ENCODE measurements at regions not wholly inside any gene's neighbourhood (a gene's known extent, or its start where the extent isn't known, plus 50 kb on each side); places are given as distances from the start of the nearest gene placed in this dataset.

- Histone ChIP-seq H3K36me3 (replicated peaks in 1 of 2; ENCODE audit: insufficient read depth in 1 of 2, low read depth in 2 of 2) (no peaks in the 10 kb centered on the region), H3K9me3 (no peaks in the 10 kb centered on the region)
- WGBS, 2 donors, result 25 to 50% methylated on average over 1 of the region's 1 CpG
Observed at GRCh38 chr2:129847043-129847442, 132.4 kb upstream of the RAB6C start.

DNA sequence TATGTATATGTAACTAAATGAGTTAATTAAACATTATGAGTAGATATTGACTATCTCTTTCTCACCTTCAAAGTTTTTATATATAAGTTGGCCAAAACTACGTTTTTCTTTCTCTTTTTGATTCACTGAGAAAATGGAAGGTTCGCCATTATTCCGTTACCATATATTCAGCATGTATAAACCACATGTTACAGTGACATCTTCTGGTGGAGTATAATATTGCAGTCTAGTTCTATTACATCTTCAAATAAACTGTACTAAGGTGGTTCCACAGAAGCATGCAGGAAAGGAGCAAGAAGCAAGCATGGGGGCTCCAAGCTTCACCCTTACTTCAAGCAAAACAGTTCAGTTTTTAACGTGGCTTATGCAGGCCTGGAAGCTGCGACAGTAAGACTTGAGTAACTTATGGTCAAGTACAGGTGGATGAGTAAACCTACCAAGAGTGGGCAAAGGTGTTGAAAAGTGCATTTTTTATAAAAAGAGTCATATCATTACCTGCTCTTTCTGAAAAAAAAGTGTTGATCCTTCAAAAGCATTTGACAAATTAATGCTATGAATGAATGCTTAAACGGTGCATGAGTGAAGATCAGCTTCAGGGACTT is 129.8 kb upstream of the RAB6C start:
- Histone ChIP-seq H3K4me1 (no peaks in the 10 kb centered on the region), H3K36me3 (replicated peaks in 1 of 2; ENCODE audit: insufficient read depth in 1 of 2, low read depth in 2 of 2) (no peaks in the 10 kb centered on the region), H3K4me3 (no peak overlapping the region), H3K9me3 (no peaks in the 10 kb centered on the region), H3K27ac (no peak overlapping the region), H3K27me3 (no peaks in the 10 kb centered on the region)
- ATAC-seq (peak; percentile 79), DNase-seq (no peak)
- peak; percentile 43 to 81 (median 73) for TF ChIP-seq CTCF (IDR thresholded peaks at IDR 0.05)
- TF ChIP-seq POLR2A (IDR thresholded peaks at IDR 0.05), result no peak
- intact Hi-C loops (cut with DNase I), result no loop called here
- WGBS, 2 donors, result 15 to 17% methylated on average over 6 of the region's 6 CpGs

More at GRCh38 chr2:129847043-129847442, 132.4 kb upstream of the RAB6C start:
- intact Hi-C loops (cut with DNase I), result no loop called here
- no peak for DNase-seq
- ATAC-seq, result no peak
- Histone ChIP-seq H3K27me3 (no peaks in the 10 kb centered on the region), H3K27ac (no peak overlapping the region), H3K4me3 (no peak overlapping the region), H3K4me1 (no peaks in the 10 kb centered on the region)
- TF ChIP-seq POLR2A (IDR thresholded peaks at IDR 0.05), result no peak
- TF ChIP-seq CTCF (IDR thresholded peaks at IDR 0.05), result no peak

GRCh38 chr2:129857200-129857599 is 122.3 kb upstream of the RAB6C start:
- intact Hi-C loops (cut with DNase I), result no loop called here
- ATAC-seq (peak; percentile 65), DNase-seq (peak in 3 of 4 donors; percentile 32 to 65 (median 54))
- H3K9me3 ChIP-seq, result no peaks in the 10 kb centered on the region
- TF ChIP-seq POLR2A (IDR thresholded peaks at IDR 0.05), result no peak
- WGBS, 2 donors, result 11 to 25% methylated on average over 4 of the region's 4 CpGs
- H3K27ac ChIP-seq, result no peak overlapping the region
- no peaks in the 10 kb centered on the region for H3K27me3 ChIP-seq
- H3K4me1 ChIP-seq, result peaks cover 10% of the 10 kb centered on the region
- no peaks in the 10 kb centered on the region for H3K36me3 ChIP-seq (replicated peaks in 1 of 2; ENCODE audit: insufficient read depth in 1 of 2, low read depth in 2 of 2)
- H3K4me3 ChIP-seq, result no peak overlapping the region

DNA sequence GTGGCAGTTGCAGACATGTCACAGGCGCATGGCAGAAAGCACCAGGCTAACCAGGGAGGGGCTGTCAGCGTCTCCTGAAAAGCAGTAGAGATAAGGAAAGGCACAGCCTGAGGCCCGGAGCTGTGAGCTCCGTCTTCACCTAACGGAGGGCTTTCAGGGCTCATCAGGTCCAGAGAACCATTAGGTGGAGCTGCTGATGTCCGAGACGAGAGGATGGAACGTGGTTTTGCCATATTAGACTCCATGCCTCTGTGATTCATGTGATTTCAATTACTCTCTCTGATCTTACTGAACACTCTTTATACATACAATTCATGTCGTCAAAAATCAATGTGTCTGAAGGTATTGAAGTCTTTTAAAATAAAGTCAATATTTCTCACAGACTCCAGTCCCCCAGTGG is 120.3 kb upstream of the RAB6C start:
- WGBS, 2 donors, result 76 to 86% methylated on average over 8 to 9 of the region's 9 CpGs
- no peak for ATAC-seq
- no peak overlapping the region for H3K27ac ChIP-seq

GRCh38 chr2:129860088-129860487 is 119.4 kb upstream of the RAB6C start:
- H3K27me3 ChIP-seq, result no peaks in the 10 kb centered on the region
- no peaks in the 10 kb centered on the region for H3K36me3 ChIP-seq (replicated peaks in 1 of 2; ENCODE audit: insufficient read depth in 1 of 2, low read depth in 2 of 2)
- ATAC-seq, result no peak
- no peak overlapping the region for H3K4me3 ChIP-seq
- no peak overlapping the region for H3K27ac ChIP-seq
- intact Hi-C loops (cut with DNase I), result no loop called here
- TF ChIP-seq CTCF (IDR thresholded peaks at IDR 0.05) (no peak), POLR2A (IDR thresholded peaks at IDR 0.05) (no peak)
- peaks cover 10% of the 10 kb centered on the region for H3K4me1 ChIP-seq
- no peaks in the 10 kb centered on the region for H3K9me3 ChIP-seq
- DNase-seq, result no peak

More for the DNA sequence above, 120.3 kb upstream of the RAB6C start:
- H3K36me3 ChIP-seq (replicated peaks in 1 of 2; ENCODE audit: insufficient read depth in 1 of 2, low read depth in 2 of 2), result no peaks in the 10 kb centered on the region
- H3K9me3 ChIP-seq, result no peaks in the 10 kb centered on the region
- TF ChIP-seq POLR2A (IDR thresholded peaks at IDR 0.05), result no peak
- no peak for TF ChIP-seq CTCF (IDR thresholded peaks at IDR 0.05)
- no peak overlapping the region for H3K4me3 ChIP-seq
- DNase-seq, result no peak
- intact Hi-C loops (cut with DNase I), result no loop called here
- no peaks in the 10 kb centered on the region for H3K27me3 ChIP-seq
- H3K4me1 ChIP-seq, result peaks cover 10% of the 10 kb centered on the region
